Gastrocnemius medialis (tissue), 4 donors: ENCODE measurements at regions not wholly inside any gene's neighbourhood (a gene's known extent, or its start where the extent isn't known, plus 50 kb on each side); places are given as distances from the start of the nearest gene placed in this dataset.
"Not testable (repeated sequence)": the region's sequence is repeated elsewhere in the genome, so short reads cannot be mapped to it uniquely, and the experiment has no call there.

Experiments
- ATAC-seq, 2 donors: fragments of 150-250 bp; one replicate each; pipeline ENCODE4 v1.9.1; 2016
- DNase-seq, 2 donors: peaks; one replicate each; pipeline ENCODE4 v3.0.0-alpha.2; 2019
- H3K27ac ChIP-seq, 4 donors: fragments of 200-600 bp; sonication (generic); 1 replicate in 1 of 4; 2 replicates in 3 of 4; pipeline ENCODE4 v1.5.1; 2016 to 2018; ENCODE audit warnings: mild to moderate bottlenecking in 2 of 4, moderate library complexity in 1 of 4
- H3K27me3 ChIP-seq, 3 donors: fragments of 200-600 bp; sonication (generic) in 2 of 3; 1 replicate in 1 of 3; 2 replicates in 2 of 3; pipeline versions ENCODE4 v1.5.1 to v1.6.0; 2016 to 2019; ENCODE audit warnings: mild to moderate bottlenecking in 1 of 3, moderate library complexity in 1 of 3
- H3K36me3 ChIP-seq, 2 donors: fragments of 200-600 bp; sonication (generic) in 1 of 2; one replicate each; pipeline ENCODE4 v1.5.1; 2017 to 2018
- H3K4me1 ChIP-seq, 2 donors: fragments of 200-600 bp; sonication (generic) in 1 of 2; one replicate each; pipeline ENCODE4 v1.5.1; 2016 to 2017; ENCODE audit warnings: mild to moderate bottlenecking in 2 of 2
- H3K4me3 ChIP-seq, 4 donors: fragments of 200-600 bp; sonication (generic) in 3 of 4; 1 replicate in 1 of 4; 2 replicates in 3 of 4; pipeline ENCODE4 v1.5.1; 2016 to 2019; ENCODE audit warnings: mild to moderate bottlenecking in 2 of 4
- H3K9me3 ChIP-seq, 3 donors: fragments of 200-600 bp; sonication (generic) in 2 of 3; 1 replicate in 1 of 3; 2 replicates in 2 of 3; pipeline ENCODE4 v1.5.1; 2016 to 2019
- CTCF ChIP-seq, 5 experiments: fragments of 450-650 bp in 3 of 5; fragments of 200-600 bp in 2 of 5; sonication (generic) in 2 of 5; IDR thresholded peaks in 4 of 5; conservative IDR thresholded peaks in 1 of 5; 1 replicate in 4 of 5; 2 replicates in 1 of 5; pipeline ENCODE4 v1.5.1; 2016 to 2019; ENCODE audit warnings: antibody characterized with exemption in 5 of 5, mild to moderate bottlenecking in 3 of 5, moderate library complexity in 3 of 5
- POLR2A ChIP-seq, 2 donors: fragments of 450-650 bp; IDR thresholded peaks; one replicate each; pipeline ENCODE4 v1.6.1; 2017; ENCODE audit warnings: antibody characterized with exemption in 2 of 2, mild to moderate bottlenecking in 2 of 2, moderate library complexity in 2 of 2
- in situ Hi-C, 4 donors: fragments of 200-750 bp; cut with MboI; loops; one replicate each; pipeline versions ENCODE4 v1.15.0 to v1.8.0; 2017; ENCODE audit warnings: low sequenced_read_pairs in 4 of 4
- intact Hi-C: fragments of 100-400 bp; cut with DNase I; formaldehyde crosslinking; loops from one replicate; pipeline ENCODE4 v1.15.1; 2023; ENCODE audit warnings: low total_unique reads

DNA sequence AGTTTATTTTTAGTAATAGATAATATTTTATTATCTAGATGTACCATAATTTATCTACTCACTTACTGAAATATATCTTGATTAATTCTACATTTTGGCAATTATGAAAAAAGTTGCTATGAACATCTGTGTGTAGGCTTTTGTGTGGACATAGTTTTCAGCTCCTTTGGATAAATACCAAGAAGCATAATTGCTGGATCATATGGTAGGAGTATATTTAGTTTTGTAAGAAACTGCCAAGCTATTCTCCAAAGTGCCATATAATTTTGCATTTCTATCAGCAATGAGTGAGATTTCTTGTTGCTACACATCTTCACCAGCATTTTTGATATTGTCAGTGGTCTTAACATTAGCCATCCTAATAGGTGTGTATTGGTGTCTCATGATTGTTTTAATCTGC, 882.6 kb upstream of the GRIA3 start:
- in situ Hi-C loops (no loop called here), intact Hi-C loops (no loop called here)
- Histone ChIP-seq H3K27ac (no peak overlapping the region), H3K4me1 (no peaks in the 10 kb centered on the region), H3K4me3 (no peak overlapping the region), H3K9me3 (peaks cover 0 to 3% (median 0%) of the 10 kb centered on the region in 3 donors), H3K27me3 (no peaks in the 10 kb centered on the region), H3K36me3 (no peaks in the 10 kb centered on the region)
- no peak for ATAC-seq
- TF ChIP-seq CTCF (IDR thresholded peaks at IDR 0.05 in 4 of 5, conservative IDR thresholded peaks at IDR 0.05 in 1 of 5) (no peak), POLR2A (IDR thresholded peaks at IDR 0.05) (no peak)
- DNase-seq = no peak

- Histone ChIP-seq H3K36me3 (no peaks in the 10 kb centered on the region), H3K27ac (no peak overlapping the region), H3K27me3 (no peaks in the 10 kb centered on the region), H3K9me3 (peaks cover 0 to 3% (median 0%) of the 10 kb centered on the region in 3 donors), H3K4me1 (no peaks in the 10 kb centered on the region), H3K4me3 (no peak overlapping the region)
- intact Hi-C loops = no loop called here
- DNase-seq (no peak), ATAC-seq (no peak)
- no peak for TF ChIP-seq CTCF (IDR thresholded peaks at IDR 0.05 in 4 of 5, conservative IDR thresholded peaks at IDR 0.05 in 1 of 5)
- no peak for TF ChIP-seq POLR2A (IDR thresholded peaks at IDR 0.05)
- in situ Hi-C loops = no loop called here
Observed at GRCh38 chrX:122303761-122304160, 880.3 kb upstream of the GRIA3 start.

DNA sequence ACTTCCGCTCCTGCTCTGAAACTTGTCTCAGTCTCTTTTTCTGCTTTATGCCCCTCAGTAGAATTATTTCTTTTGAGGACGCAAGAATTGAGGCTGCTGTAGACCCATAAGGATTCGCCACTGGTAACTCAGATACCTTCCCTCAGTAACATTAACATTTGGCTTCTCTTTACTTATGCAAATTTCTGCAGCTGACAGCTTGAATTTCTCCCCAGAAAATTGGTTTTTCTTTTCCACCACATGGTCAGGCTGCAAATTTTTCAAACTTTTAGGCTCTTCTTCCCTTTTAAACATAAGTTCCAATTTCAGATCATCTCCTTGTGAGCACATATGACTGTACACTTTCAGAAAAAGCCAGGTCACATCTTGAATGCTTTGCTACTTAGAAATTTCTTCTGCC, 839.3 kb upstream of the GRIA3 start:
- no peaks in the 10 kb centered on the region for H3K4me1 ChIP-seq
- no peak for DNase-seq
- H3K36me3 ChIP-seq = no peaks in the 10 kb centered on the region
- TF ChIP-seq POLR2A (IDR thresholded peaks at IDR 0.05) (no peak), CTCF (IDR thresholded peaks at IDR 0.05 in 4 of 5, conservative IDR thresholded peaks at IDR 0.05 in 1 of 5) (no peak)
- H3K27me3 ChIP-seq = no peaks in the 10 kb centered on the region
- in situ Hi-C loops = no loop called here
- intact Hi-C loops = no loop called here
- no peaks in the 10 kb centered on the region for H3K9me3 ChIP-seq
- no peak overlapping the region for H3K4me3 ChIP-seq
- no peak for ATAC-seq
- H3K27ac ChIP-seq = no peak overlapping the region

GRCh38 chrX:122363112-122363795, 820.8 kb upstream of the GRIA3 start:
- Histone ChIP-seq H3K36me3 (no peaks in the 10 kb centered on the region), H3K4me3 (no peak overlapping the region), H3K27me3 (no peaks in the 10 kb centered on the region), H3K9me3 (no peaks in the 10 kb centered on the region), H3K4me1 (no peaks in the 10 kb centered on the region), H3K27ac (no peak overlapping the region)
- intact Hi-C loops = no loop called here
- in situ Hi-C loops = no loop called here
- ATAC-seq (no peak), DNase-seq (no peak)
- no peak for TF ChIP-seq POLR2A (IDR thresholded peaks at IDR 0.05)
- no peak for TF ChIP-seq CTCF (IDR thresholded peaks at IDR 0.05 in 4 of 5, conservative IDR thresholded peaks at IDR 0.05 in 1 of 5)

- not testable (repeated sequence) for H3K4me1 ChIP-seq, DNase-seq
Observed at GRCh38 chrX:122375533-122375932, 808.5 kb upstream of the GRIA3 start.

More at GRCh38 chrX:122375533-122375932, 808.5 kb upstream of the GRIA3 start:
- H3K4me3 ChIP-seq, H3K27ac ChIP-seq, intact Hi-C loops, H3K9me3 ChIP-seq, H3K27me3 ChIP-seq, in situ Hi-C loops, ATAC-seq, H3K36me3 ChIP-seq: not testable (repeated sequence)
